IMR-90 (cell line): ENCODE measurements at regions not wholly inside any gene's neighbourhood (a gene's known extent, or its start where the extent isn't known, plus 50 kb on each side); places are given as distances from the start of the nearest gene placed in this dataset.
A peak's percentile ranks its signal among the peaks of the same experiment; 100 is the strongest.

Source experiments
- ATAC-seq: fragments of 200-7000 bp; cut with Tn5 transposase; 2 replicates; pipeline ENCODE4 v1.9.1; 2020; ENCODE audit warnings: low read depth, mild to moderate bottlenecking, moderate library complexity
- BruUV-seq: library from RNA; stranded (reverse); fragments of 400-500 nt; replicated peaks from 2 replicates; lab custom pipeline; 2021; lab: Mats Ljungman, UMichigan
- CTCF ChIA-PET: fragments of 300-600 bp; formaldehyde crosslinking; extraction: SDS; loops from one replicate; lab custom pipeline; 2021; ENCODE audit warnings: antibody characterized with exemption; lab: Yijun Ruan, JAX
- POLR2A ChIA-PET: fragments of 300-600 bp; sonication (Branson Sonifier 250); formaldehyde crosslinking; loops from one replicate; lab custom pipeline; 2022; ENCODE audit warnings: antibody characterized with exemption; ENCODE audit not compliant: unreplicated experiment; lab: Charles Lee
- DNase-seq: peaks from one replicate; pipeline ENCODE4 v3.0.0; 2013
- H2AFZ ChIP-seq: replicated peaks from 2 replicates; pipeline ENCODE3; 2013; ENCODE audit warnings: low read length, mild to moderate bottlenecking; ENCODE audit not compliant: poor library complexity
- H2AK5ac ChIP-seq: 2 replicates; pipeline ENCODE4 v1.6.1; 2013; ENCODE audit warnings: low read depth, low read length, inconsistent platforms
- H2AK9ac ChIP-seq: replicated peaks from 2 replicates; pipeline ENCODE3; 2013; ENCODE audit warnings: mild to moderate bottlenecking, low read depth, low read length, moderate library complexity; ENCODE audit not compliant: poor library complexity
- H2BK120ac ChIP-seq: 2 replicates; pipeline ENCODE4 v1.6.1; 2013; ENCODE audit warnings: low read depth, low read length, inconsistent platforms
- H2BK15ac ChIP-seq: 3 replicates; pipeline ENCODE4 v1.6.1; 2013; ENCODE audit warnings: low read depth, low read length, inconsistent platforms
- H2BK20ac ChIP-seq: 2 replicates; pipeline ENCODE4 v1.6.1; 2013; ENCODE audit warnings: low read depth, mild to moderate bottlenecking, inconsistent platforms, low read length, moderate library complexity
- H2BK5ac ChIP-seq: 2 replicates; pipeline ENCODE4 v1.6.1; 2013; ENCODE audit warnings: mild to moderate bottlenecking, low read depth, low read length, inconsistent platforms; ENCODE audit not compliant: poor library complexity, severe bottlenecking
- H3K14ac ChIP-seq: replicated peaks from 2 replicates; pipeline ENCODE4 v1.6.1; 2013; ENCODE audit warnings: low read depth, low read length, inconsistent platforms
- H3K18ac ChIP-seq: 2 replicates; pipeline ENCODE4 v1.6.1; 2013; ENCODE audit warnings: low read depth, low read length, control low read depth
- H3K23ac ChIP-seq: 2 replicates; pipeline ENCODE4 v1.6.1; 2013; ENCODE audit warnings: low read depth, low read length, inconsistent platforms
- H3K27ac ChIP-seq: 2 replicates; pipeline ENCODE4 v1.5.1; 2013; ENCODE audit warnings: mild to moderate bottlenecking, control low read depth, low read length; ENCODE audit not compliant: insufficient read depth
- H3K27me3 ChIP-seq: 2 replicates; pipeline ENCODE4 v1.6.1; 2013; ENCODE audit warnings: low read length; ENCODE audit not compliant: control insufficient read depth, insufficient read depth
- H3K36me3 ChIP-seq: 2 replicates; pipeline ENCODE4 v1.6.1; 2013; ENCODE audit warnings: low read length, mixed read lengths; ENCODE audit not compliant: control insufficient read depth, insufficient read depth
- H3K4ac ChIP-seq: 2 replicates; pipeline ENCODE4 v1.6.1; 2013; ENCODE audit warnings: low read depth, low read length, inconsistent platforms
- H3K4me1 ChIP-seq: 2 replicates; pipeline ENCODE4 v1.6.1; 2013; ENCODE audit warnings: low read length, mixed read lengths; ENCODE audit not compliant: control insufficient read depth, insufficient read depth
- H3K4me2 ChIP-seq: 2 replicates; pipeline ENCODE4 v1.6.1; 2013; ENCODE audit warnings: low read depth, mild to moderate bottlenecking, control low read depth, low read length, moderate library complexity
- H3K4me3 ChIP-seq: 2 replicates; pipeline ENCODE4 v1.5.1; 2013; ENCODE audit warnings: low read depth, mild to moderate bottlenecking, control low read depth, low read length, moderate library complexity; ENCODE audit not compliant: insufficient read depth
- H3K56ac ChIP-seq: 2 replicates; pipeline ENCODE4 v1.6.1; 2013; ENCODE audit warnings: low read length, inconsistent platforms; ENCODE audit not compliant: insufficient read depth; ENCODE audit errors: extremely low read depth
- H3K79me1 ChIP-seq, 2 experiments: 2 replicates each; pipeline ENCODE4 v1.6.1; 2013; ENCODE audit warnings: low read length in 2 of 2, inconsistent platforms in 1 of 2, low read depth in 1 of 2
- H3K9ac ChIP-seq: 2 replicates; pipeline ENCODE4 v1.6.1; 2013; ENCODE audit warnings: low read depth, low read length, control low read depth
- H3K9me1 ChIP-seq: 2 replicates; pipeline ENCODE4 v1.6.1; 2013; ENCODE audit warnings: low read length, inconsistent platforms; ENCODE audit not compliant: insufficient read depth
- H3K9me3 ChIP-seq: 2 replicates; pipeline ENCODE4 v1.6.1; 2013; ENCODE audit warnings: low read length; ENCODE audit not compliant: control insufficient read depth, insufficient read depth
- H4K20me1 ChIP-seq: 2 replicates; pipeline ENCODE4 v1.6.1; 2013; ENCODE audit warnings: low read length, inconsistent platforms; ENCODE audit not compliant: insufficient read depth
- H4K5ac ChIP-seq: 2 replicates; pipeline ENCODE4 v1.6.1; 2013; ENCODE audit warnings: mild to moderate bottlenecking, low read depth, low read length, control low read depth
- H4K8ac ChIP-seq, 2 experiments: 2 replicates each; pipeline ENCODE4 v1.6.1; 2013; ENCODE audit warnings: low read depth in 2 of 2, low read length in 2 of 2, control low read depth in 1 of 2, inconsistent platforms in 1 of 2
- H4K91ac ChIP-seq: 2 replicates; pipeline ENCODE4 v1.6.1; 2013; ENCODE audit warnings: low read depth, low read length, inconsistent platforms; ENCODE audit not compliant: insufficient read depth
- CHD1 ChIP-seq: IDR thresholded peaks from 2 replicates; pipeline ENCODE4 v1.6.1; 2012; ENCODE audit warnings: low read depth, low read length, improper control_type of control experiment
- NFE2L2 ChIP-seq: fragments of 150-350 bp; IDR thresholded peaks from 2 replicates; pipeline ENCODE4 v1.6.1; 2016; ENCODE audit warnings: low read depth, mild to moderate bottlenecking, low read length
- WGBS, 2 experiments: methylation state at CpG; one replicate each; pipeline versions ENCODE4 v1.1.5 to v1.1.7; 2013; ENCODE audit warnings: missing lambda C conversion rate in 2 of 2; ENCODE audit not compliant: insufficient read length in 1 of 2; ENCODE audit errors: extremely low coverage in 2 of 2; 5-methylcytosine and 5-hydroxymethylcytosine counted together
- dilution Hi-C: fragments of 300-500 bp; cut with HindIII; formaldehyde crosslinking; loops from one replicate; pipeline ENCODE4 v1.14.3; 2018; ENCODE audit warnings: low sequenced_read_pairs; ENCODE audit not compliant: unreplicated experiment
- in situ Hi-C: fragments of 300-500 bp; cut with MboI; formaldehyde crosslinking; loops from 3 replicates; pipeline ENCODE4 v1.14.3; 2019; ENCODE audit warnings: low sequenced_read_pairs, inconsistent platforms, mixed read lengths
- intact Hi-C: fragments of 100-400 bp; cut with micrococcal nuclease; formaldehyde crosslinking; loops from 2 replicates; pipeline ENCODE4 v1.10.0; 2022

- Histone ChIP-seq H3K9me3 (no peaks in the 10 kb centered on the region), H3K56ac (no peak overlapping the region), H2AK9ac (no peak overlapping the region), H3K18ac (no peak overlapping the region; the same call in 1 of the 2 replicates), H3K4me2 (no peak overlapping the region), H4K5ac (no peak overlapping the region), H4K20me1 (no peaks in the 10 kb centered on the region), H3K36me3 (no peaks in the 10 kb centered on the region), H3K27me3 (no peaks in the 10 kb centered on the region), H3K23ac (no peak overlapping the region), H2BK20ac (no peak overlapping the region), H3K9me1 (no peaks in the 10 kb centered on the region), H3K4ac (no peak overlapping the region), H3K9ac (no peak overlapping the region), H2AFZ (no peak overlapping the region), H4K91ac (no peak overlapping the region), H2BK120ac (no peak overlapping the region), H4K8ac (peak overlapping the region in 1 of 2 experiments; percentile 26; a peak in 1 of 4 replicates), H3K14ac (no peak overlapping the region), H2BK15ac (no peak overlapping the region), H3K4me3 (no peak overlapping the region), H3K4me1 (no peaks in the 10 kb centered on the region), H2AK5ac (no peak overlapping the region), H3K79me1 (no peaks in the 10 kb centered on the region), H3K27ac (no peak overlapping the region), H2BK5ac (no peak overlapping the region)
- no peak for ATAC-seq
- no CpG with 5 or more reads among the region's 7 CpGs for WGBS, 2 experiments
- DNase-seq = no peak
- TF ChIP-seq NFE2L2 (no peak), CHD1 (no peak)
- intact Hi-C loops = no loop called here
- ChIA-PET CTCF (interaction anchor here (0.8 kb wide), 1 partner anchor 14 kb away, joined by 3 read pairs; no protein-coding TSS in a partner anchor), POLR2A (no interaction called here)
- no TSS peak for BruUV-seq
- dilution Hi-C loops = no loop called here
- in situ Hi-C loops = no loop called here
These were observed 118.5 kb downstream of the ARL4A start for GRCh38 chr7:12805957-12806356.
